ENCODE measurements at regions not wholly inside any gene's neighbourhood (a gene's known extent, or its start where the extent isn't known, plus 50 kb on each side); places are given as distances from the start of the nearest gene placed in this dataset.

- ChIA-PET POLR2A (no interaction called here), CTCF (no interaction called here)
- intact Hi-C loops (cut with DNase I, micrococcal nuclease), result no loop called here
- Mint-ChIP-seq H3K27ac (no peak overlapping the region), H3K36me3 (ENCODE audit: low read depth) (peaks cover 78% of the 10 kb centered on the region), H3K4me3 (no peak overlapping the region), H3K27me3 (no peaks in the 10 kb centered on the region), H3K4me1 (ENCODE audit: low read depth) (no peaks in the 10 kb centered on the region), H3K9me3 (no peaks in the 10 kb centered on the region)
- Histone ChIP-seq H3K9me3 (ENCODE audit: control insufficient read depth in 1 of 2, insufficient read depth in 1 of 2, low read length in 2 of 2) (no peaks in the 10 kb centered on the region), H3K27me3 (ENCODE audit: control insufficient read depth in 1 of 2, insufficient read depth in 2 of 2, low read length in 2 of 2) (no peaks in the 10 kb centered on the region), H3K4me3 (ENCODE audit: low read length) (no peak overlapping the region), H3K4me1 (ENCODE audit: insufficient read depth, low read length) (no peaks in the 10 kb centered on the region), H3K27ac (ENCODE audit: low read depth in 1 of 2, low read length in 2 of 2) (no peak overlapping the region), H3K36me3 (ENCODE audit: insufficient read depth, low read length) (peaks cover 45% of the 10 kb centered on the region)
- TF ChIP-seq CTCF (IDR thresholded peaks at IDR 0.05), result no peak
- no peak for ATAC-seq (ENCODE audit: poor library complexity)
- DNase-seq, result no peak
These were observed 521.1 kb downstream of the UTRN start for GRCh38 chr6:144806222-144806621.

GRCh38 chr6:144809120-144809519, 524.0 kb downstream of the UTRN start:
- H3K36me3 Mint-ChIP-seq (ENCODE audit: low read depth), result peaks cover 84% of the 10 kb centered on the region
- CTCF ChIA-PET, result no interaction called here

GRCh38 chr6:144809969-144810368, 524.8 kb downstream of the UTRN start:
- Mint-ChIP-seq H3K27me3 (no peaks in the 10 kb centered on the region), H3K4me1 (ENCODE audit: low read depth) (no peaks in the 10 kb centered on the region), H3K27ac (no peak overlapping the region), H3K9me3 (no peaks in the 10 kb centered on the region), H3K36me3 (ENCODE audit: low read depth) (peaks cover 80% of the 10 kb centered on the region), H3K4me3 (no peak overlapping the region)
- ATAC-seq (ENCODE audit: poor library complexity) (no peak), DNase-seq (no peak)
- Histone ChIP-seq H3K4me1 (ENCODE audit: insufficient read depth, low read length) (no peaks in the 10 kb centered on the region), H3K27ac (ENCODE audit: low read depth in 1 of 2, low read length in 2 of 2) (no peak overlapping the region), H3K36me3 (ENCODE audit: insufficient read depth, low read length) (peaks cover 40% of the 10 kb centered on the region), H3K9me3 (ENCODE audit: control insufficient read depth in 1 of 2, insufficient read depth in 1 of 2, low read length in 2 of 2) (no peaks in the 10 kb centered on the region), H3K4me3 (ENCODE audit: low read length) (no peak overlapping the region), H3K27me3 (ENCODE audit: control insufficient read depth in 1 of 2, insufficient read depth in 2 of 2, low read length in 2 of 2) (no peaks in the 10 kb centered on the region)
- POLR2A ChIA-PET, result no interaction called here
- no peak for TF ChIP-seq CTCF (IDR thresholded peaks at IDR 0.05)
- intact Hi-C loops (cut with DNase I, micrococcal nuclease), result no loop called here
- CTCF ChIA-PET, result no interaction called here

More at GRCh38 chr6:144809120-144809519, 524.0 kb downstream of the UTRN start:
- DNase-seq (no peak), ATAC-seq (ENCODE audit: poor library complexity) (no peak)
- H3K4me1 Mint-ChIP-seq (ENCODE audit: low read depth), result no peaks in the 10 kb centered on the region
- no peak overlapping the region for H3K4me3 Mint-ChIP-seq
- intact Hi-C loops (cut with DNase I, micrococcal nuclease), result no loop called here
- no peak for TF ChIP-seq CTCF (IDR thresholded peaks at IDR 0.05)
- H3K4me1 ChIP-seq (ENCODE audit: insufficient read depth, low read length), result no peaks in the 10 kb centered on the region
- no peak overlapping the region for H3K27ac ChIP-seq (ENCODE audit: low read depth in 1 of 2, low read length in 2 of 2)
- H3K9me3 ChIP-seq (ENCODE audit: control insufficient read depth in 1 of 2, insufficient read depth in 1 of 2, low read length in 2 of 2), result no peaks in the 10 kb centered on the region
- H3K27ac Mint-ChIP-seq, result no peak overlapping the region
- no peaks in the 10 kb centered on the region for H3K9me3 Mint-ChIP-seq
- peaks cover 42% of the 10 kb centered on the region for H3K36me3 ChIP-seq (ENCODE audit: insufficient read depth, low read length)
- H3K27me3 ChIP-seq (ENCODE audit: control insufficient read depth in 1 of 2, insufficient read depth in 2 of 2, low read length in 2 of 2), result no peaks in the 10 kb centered on the region
- no peaks in the 10 kb centered on the region for H3K27me3 Mint-ChIP-seq
- H3K4me3 ChIP-seq (ENCODE audit: low read length), result no peak overlapping the region
- POLR2A ChIA-PET, result no interaction called here

Measured in CD4-positive, alpha-beta T cell (primary cell).